ENCODE measurements at regions not wholly inside any gene's neighbourhood (a gene's known extent, or its start where the extent isn't known, plus 50 kb on each side); places are given as distances from the start of the nearest gene placed in this dataset.

GRCh38 chr7:21367537-21367936 is 60.3 kb upstream of the SP4 start:
- TF ChIP-seq POLR2A (IDR thresholded peaks at IDR 0.05; ENCODE audit: low read depth, low read length) (no peak), POLR2AphosphoS5 (IDR thresholded peaks at IDR 0.05; ENCODE audit: low read depth, low read length) (no peak), TAF1 (IDR thresholded peaks at IDR 0.05; ENCODE audit: borderline replicate concordance, low read depth, low read length) (no peak)
